Peyer's patch (tissue), 4 donors: ENCODE measurements at regions not wholly inside any gene's neighbourhood (a gene's known extent, or its start where the extent isn't known, plus 50 kb on each side); places are given as distances from the start of the nearest gene placed in this dataset.

ENCODE experiments used
- DNase-seq, 3 donors: peaks; one replicate each; pipeline ENCODE4 v3.0.0-alpha.2; 2017 to 2019
- H3K27ac ChIP-seq, 4 donors: fragments of 200-600 bp; sonication (generic); one replicate each; pipeline ENCODE4 v1.5.1; 2016 to 2019
- H3K27me3 ChIP-seq, 2 donors: fragments of 200-600 bp; sonication (generic); one replicate each; pipeline ENCODE4 v1.5.1; 2019
- H3K36me3 ChIP-seq, 3 donors: fragments of 200-600 bp; sonication (generic); one replicate each; pipeline ENCODE4 v1.5.1; 2016 to 2019
- H3K4me1 ChIP-seq, 4 donors: fragments of 200-600 bp; sonication (generic); one replicate each; pipeline ENCODE4 v1.5.1; 2016 to 2019
- H3K4me3 ChIP-seq, 4 donors: fragments of 200-600 bp; sonication (generic); 1 replicate in 3 of 4; 2 replicates in 1 of 4; pipeline ENCODE4 v1.5.1; 2016 to 2019; ENCODE audit warnings: mild to moderate bottlenecking in 1 of 4
- H3K9me3 ChIP-seq, 4 donors: fragments of 200-600 bp; sonication (generic); one replicate each; pipeline ENCODE4 v1.5.1; 2016 to 2019; ENCODE audit warnings: mild to moderate bottlenecking in 1 of 4
- POLR2A ChIP-seq, 2 donors: fragments of 450-650 bp; IDR thresholded peaks; one replicate each; pipeline ENCODE4 v1.5.1; 2017; ENCODE audit warnings: antibody characterized with exemption in 2 of 2, mild to moderate bottlenecking in 2 of 2, moderate library complexity in 2 of 2
- TF ChIP-seq, protein P1 (sequence below), 6 experiments: fragments of 450-650 bp in 4 of 6; fragments of 200-600 bp in 2 of 6; sonication (generic) in 1 of 6; IDR thresholded peaks; one replicate each; pipeline ENCODE4 v1.5.1; 2017 to 2019; ENCODE audit warnings: antibody characterized with exemption in 6 of 6, mild to moderate bottlenecking in 3 of 6, moderate library complexity in 1 of 6

DNA sequence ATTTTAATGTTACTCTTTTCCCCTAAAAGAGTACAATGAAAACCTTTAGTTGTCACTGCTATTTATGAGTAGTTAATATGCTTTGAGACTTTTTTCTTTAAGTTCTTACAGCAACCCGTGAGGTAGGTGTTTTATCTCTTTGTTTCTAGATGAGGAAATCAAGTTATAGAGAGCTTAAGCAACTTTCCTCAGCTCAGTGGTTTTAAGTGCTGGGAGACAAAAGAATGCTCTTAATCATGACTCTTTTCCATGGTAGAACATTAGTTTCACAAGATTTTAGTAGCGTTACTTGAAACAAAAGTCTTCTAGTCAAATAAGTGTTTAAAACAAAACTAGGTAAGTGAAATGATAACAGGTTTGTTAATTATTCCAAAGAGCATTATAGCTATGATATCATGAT, 354.7 kb upstream of the PITX2 start:
- TF ChIP-seq, protein P1, sequence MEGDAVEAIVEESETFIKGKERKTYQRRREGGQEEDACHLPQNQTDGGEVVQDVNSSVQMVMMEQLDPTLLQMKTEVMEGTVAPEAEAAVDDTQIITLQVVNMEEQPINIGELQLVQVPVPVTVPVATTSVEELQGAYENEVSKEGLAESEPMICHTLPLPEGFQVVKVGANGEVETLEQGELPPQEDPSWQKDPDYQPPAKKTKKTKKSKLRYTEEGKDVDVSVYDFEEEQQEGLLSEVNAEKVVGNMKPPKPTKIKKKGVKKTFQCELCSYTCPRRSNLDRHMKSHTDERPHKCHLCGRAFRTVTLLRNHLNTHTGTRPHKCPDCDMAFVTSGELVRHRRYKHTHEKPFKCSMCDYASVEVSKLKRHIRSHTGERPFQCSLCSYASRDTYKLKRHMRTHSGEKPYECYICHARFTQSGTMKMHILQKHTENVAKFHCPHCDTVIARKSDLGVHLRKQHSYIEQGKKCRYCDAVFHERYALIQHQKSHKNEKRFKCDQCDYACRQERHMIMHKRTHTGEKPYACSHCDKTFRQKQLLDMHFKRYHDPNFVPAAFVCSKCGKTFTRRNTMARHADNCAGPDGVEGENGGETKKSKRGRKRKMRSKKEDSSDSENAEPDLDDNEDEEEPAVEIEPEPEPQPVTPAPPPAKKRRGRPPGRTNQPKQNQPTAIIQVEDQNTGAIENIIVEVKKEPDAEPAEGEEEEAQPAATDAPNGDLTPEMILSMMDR (IDR thresholded peaks at IDR 0.05) = no peak
- no peak for TF ChIP-seq POLR2A (IDR thresholded peaks at IDR 0.05)
- no peak overlapping the region for H3K4me3 ChIP-seq
- no peak for DNase-seq
- no peak overlapping the region for H3K27ac ChIP-seq
- no peaks in the 10 kb centered on the region for H3K36me3 ChIP-seq
- H3K27me3 ChIP-seq = no peaks in the 10 kb centered on the region
- no peaks in the 10 kb centered on the region for H3K4me1 ChIP-seq
- no peaks in the 10 kb centered on the region for H3K9me3 ChIP-seq

DNA sequence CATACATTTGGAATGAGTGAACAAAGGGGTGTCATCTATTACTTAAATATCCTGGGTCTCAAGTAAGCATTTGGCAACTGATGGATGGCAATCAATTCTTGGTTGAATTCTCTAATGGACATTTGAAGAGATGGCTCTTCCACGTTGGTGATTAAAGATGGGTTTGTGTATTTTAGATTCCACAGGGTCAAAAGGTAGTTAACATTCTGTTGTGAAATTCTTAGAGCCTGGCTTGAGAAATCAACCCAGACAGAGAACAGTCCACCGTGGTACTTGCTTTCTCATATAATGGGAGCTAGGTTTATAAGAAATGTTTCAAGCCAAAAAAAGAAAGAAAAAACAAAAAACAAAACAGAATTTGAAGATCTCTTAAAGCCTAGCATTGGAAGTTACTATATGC, 355.9 kb upstream of the PITX2 start:
- DNase-seq = no peak
- H3K4me1 ChIP-seq = no peaks in the 10 kb centered on the region
- H3K36me3 ChIP-seq = no peaks in the 10 kb centered on the region
- no peaks in the 10 kb centered on the region for H3K9me3 ChIP-seq
- H3K27ac ChIP-seq = no peak overlapping the region
- no peaks in the 10 kb centered on the region for H3K27me3 ChIP-seq
- H3K4me3 ChIP-seq = no peak overlapping the region
- TF ChIP-seq, protein P1 (IDR thresholded peaks at IDR 0.05) = no peak
- no peak for TF ChIP-seq POLR2A (IDR thresholded peaks at IDR 0.05)

DNA sequence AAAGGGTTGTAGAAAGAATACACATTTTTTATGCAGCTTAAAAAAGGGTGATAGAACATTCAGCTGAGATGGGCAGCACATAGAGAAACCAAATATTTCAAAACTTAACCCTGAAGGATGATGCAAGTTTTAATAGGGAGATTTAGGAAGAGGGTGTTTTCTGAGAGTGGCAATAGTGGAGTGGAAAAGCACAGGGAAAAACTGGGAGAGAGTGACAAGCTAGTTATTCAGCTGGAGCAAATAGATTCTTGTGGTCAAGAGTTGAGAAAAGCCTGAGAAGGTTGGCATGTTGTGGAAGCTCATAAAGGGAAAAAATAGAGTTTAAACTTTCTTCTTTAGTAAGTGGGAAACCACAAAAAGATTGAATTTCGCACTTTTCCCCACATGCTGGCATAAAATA, 359.6 kb upstream of the PITX2 start:
- no peak for DNase-seq
- H3K27me3 ChIP-seq = no peaks in the 10 kb centered on the region
- H3K36me3 ChIP-seq = no peaks in the 10 kb centered on the region
- TF ChIP-seq POLR2A (IDR thresholded peaks at IDR 0.05) = no peak
- TF ChIP-seq, protein P1 (IDR thresholded peaks at IDR 0.05) = no peak
- H3K4me1 ChIP-seq = no peaks in the 10 kb centered on the region
- no peak overlapping the region for H3K4me3 ChIP-seq
- H3K27ac ChIP-seq = no peak overlapping the region
- H3K9me3 ChIP-seq = no peaks in the 10 kb centered on the region

DNA sequence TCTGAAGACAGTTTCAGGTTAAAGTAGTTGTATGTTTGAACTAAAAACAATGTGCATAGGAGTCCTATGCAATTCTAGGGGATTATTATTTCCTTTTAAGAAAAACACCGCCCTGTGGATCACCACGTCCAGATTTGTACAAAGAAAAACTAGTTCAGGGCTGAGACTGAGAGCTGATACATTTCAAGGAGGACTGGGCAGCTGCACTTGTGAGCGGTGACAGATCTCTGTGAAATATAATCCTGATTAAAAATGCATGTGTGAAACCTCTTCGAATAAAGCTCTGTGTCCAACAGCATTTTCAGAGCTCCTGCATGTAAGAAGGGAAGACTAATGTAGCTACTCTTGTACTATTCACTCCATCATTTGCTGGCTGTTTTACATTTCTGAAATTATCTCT, 365.8 kb upstream of the PITX2 start:
- no peak for DNase-seq
- H3K4me3 ChIP-seq = no peak overlapping the region
- H3K4me1 ChIP-seq = no peaks in the 10 kb centered on the region
- H3K36me3 ChIP-seq = no peaks in the 10 kb centered on the region
- no peaks in the 10 kb centered on the region for H3K9me3 ChIP-seq
- H3K27ac ChIP-seq = no peak overlapping the region
- no peaks in the 10 kb centered on the region for H3K27me3 ChIP-seq
- TF ChIP-seq, protein P1 (IDR thresholded peaks at IDR 0.05) = no peak

DNA sequence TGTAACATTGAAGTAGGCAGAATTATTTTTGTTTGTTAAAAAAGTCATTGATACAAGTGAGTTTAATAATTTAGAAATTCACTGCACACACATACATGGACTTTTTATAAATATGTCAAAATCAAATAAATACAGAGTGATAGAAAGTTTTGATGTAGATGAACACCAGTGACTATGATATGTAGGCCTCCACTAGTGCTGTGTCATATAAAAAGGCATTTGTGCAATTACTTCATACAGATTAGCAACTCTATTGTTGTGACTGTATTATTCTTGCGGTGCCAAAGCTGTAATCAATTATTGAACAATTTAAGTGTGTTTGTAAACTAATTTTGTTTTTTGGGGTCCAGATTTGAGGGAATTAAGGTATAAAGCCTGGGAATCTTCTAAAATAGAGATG, 366.2 kb upstream of the PITX2 start:
- Histone ChIP-seq H3K4me3 (no peak overlapping the region), H3K27me3 (no peaks in the 10 kb centered on the region), H3K9me3 (no peaks in the 10 kb centered on the region), H3K4me1 (no peaks in the 10 kb centered on the region), H3K36me3 (no peaks in the 10 kb centered on the region), H3K27ac (no peak overlapping the region)
- TF ChIP-seq, protein P1 (IDR thresholded peaks at IDR 0.05) = no peak
- no peak for TF ChIP-seq POLR2A (IDR thresholded peaks at IDR 0.05)
- DNase-seq = no peak

GRCh38 chr4:110994781-110995180, 371.9 kb upstream of the PITX2 start:
- no peak for TF ChIP-seq POLR2A (IDR thresholded peaks at IDR 0.05)
- TF ChIP-seq, protein P1 (IDR thresholded peaks at IDR 0.05) = no peak

More at GRCh38 chr4:110994781-110995180, 371.9 kb upstream of the PITX2 start:
- Histone ChIP-seq H3K27me3 (no peaks in the 10 kb centered on the region), H3K9me3 (no peaks in the 10 kb centered on the region), H3K4me3 (no peak overlapping the region), H3K4me1 (no peaks in the 10 kb centered on the region), H3K27ac (no peak overlapping the region), H3K36me3 (no peaks in the 10 kb centered on the region)
- no peak for DNase-seq
